ENCODE measurements at regions not wholly inside any gene's neighbourhood (a gene's known extent, or its start where the extent isn't known, plus 50 kb on each side); places are given as distances from the start of the nearest gene placed in this dataset.

DNA sequence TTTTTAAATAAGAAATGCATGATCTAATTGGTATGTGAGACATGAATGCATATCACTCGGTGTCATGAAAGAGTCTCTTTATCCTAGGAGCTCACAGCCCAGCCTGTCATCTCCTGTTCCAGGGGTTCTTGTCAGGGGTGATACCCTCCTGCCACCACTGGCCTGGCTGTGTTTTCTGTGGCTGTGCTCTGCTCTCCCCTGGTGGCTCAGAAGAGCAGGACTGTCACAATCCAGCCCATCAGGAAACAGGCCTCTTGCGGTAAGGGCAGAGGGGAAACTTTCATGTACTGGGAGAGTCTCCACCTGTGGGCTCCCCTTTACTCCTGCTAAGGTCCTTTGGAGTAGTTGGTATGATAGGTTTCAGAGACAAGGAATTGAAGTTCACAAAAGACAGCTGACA, 240.2 kb upstream of the GLRA1 start:
- TF ChIP-seq ESRRA (IDR thresholded peaks at IDR 0.05; ENCODE audit: borderline replicate concordance, low read length) = no peak
- TF ChIP-seq, protein P1, sequence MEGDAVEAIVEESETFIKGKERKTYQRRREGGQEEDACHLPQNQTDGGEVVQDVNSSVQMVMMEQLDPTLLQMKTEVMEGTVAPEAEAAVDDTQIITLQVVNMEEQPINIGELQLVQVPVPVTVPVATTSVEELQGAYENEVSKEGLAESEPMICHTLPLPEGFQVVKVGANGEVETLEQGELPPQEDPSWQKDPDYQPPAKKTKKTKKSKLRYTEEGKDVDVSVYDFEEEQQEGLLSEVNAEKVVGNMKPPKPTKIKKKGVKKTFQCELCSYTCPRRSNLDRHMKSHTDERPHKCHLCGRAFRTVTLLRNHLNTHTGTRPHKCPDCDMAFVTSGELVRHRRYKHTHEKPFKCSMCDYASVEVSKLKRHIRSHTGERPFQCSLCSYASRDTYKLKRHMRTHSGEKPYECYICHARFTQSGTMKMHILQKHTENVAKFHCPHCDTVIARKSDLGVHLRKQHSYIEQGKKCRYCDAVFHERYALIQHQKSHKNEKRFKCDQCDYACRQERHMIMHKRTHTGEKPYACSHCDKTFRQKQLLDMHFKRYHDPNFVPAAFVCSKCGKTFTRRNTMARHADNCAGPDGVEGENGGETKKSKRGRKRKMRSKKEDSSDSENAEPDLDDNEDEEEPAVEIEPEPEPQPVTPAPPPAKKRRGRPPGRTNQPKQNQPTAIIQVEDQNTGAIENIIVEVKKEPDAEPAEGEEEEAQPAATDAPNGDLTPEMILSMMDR (IDR thresholded peaks at IDR 0.05) = no peak
- TF ChIP-seq RARB (CRISPR knock-in tag; IDR thresholded peaks at IDR 0.05) = no peak
- TF ChIP-seq CEBPB (IDR thresholded peaks at IDR 0.05) = no peak
- TF ChIP-seq, protein P2, sequence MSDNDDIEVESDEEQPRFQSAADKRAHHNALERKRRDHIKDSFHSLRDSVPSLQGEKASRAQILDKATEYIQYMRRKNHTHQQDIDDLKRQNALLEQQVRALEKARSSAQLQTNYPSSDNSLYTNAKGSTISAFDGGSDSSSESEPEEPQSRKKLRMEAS (IDR thresholded peaks at IDR 0.05) = no peak
- no peak for TF ChIP-seq EP300 (IDR thresholded peaks at IDR 0.05)
- TF ChIP-seq MAZ (IDR thresholded peaks at IDR 0.05; ENCODE audit: borderline replicate concordance, low read depth, low read length) = no peak
- no peak for TF ChIP-seq CHD2 (IDR thresholded peaks at IDR 0.05; ENCODE audit: low read length, partially characterized antibody)
- TF ChIP-seq RFX5 (IDR thresholded peaks at IDR 0.05) = no peak
- TF ChIP-seq POLR2A (IDR thresholded peaks at IDR 0.05; ENCODE audit: low read length) = no peak
